HL-60 (cell line): ENCODE measurements at regions not wholly inside any gene's neighbourhood (a gene's known extent, or its start where the extent isn't known, plus 50 kb on each side); places are given as distances from the start of the nearest gene placed in this dataset.

Experiments used
- CTCF ChIP-seq: IDR thresholded peaks from one replicate; pipeline ENCODE4 v1.5.1; 2011; ENCODE audit warnings: low read length, control low read depth, inconsistent platforms; ENCODE audit not compliant: insufficient read depth
- GABPA ChIP-seq: IDR thresholded peaks from 2 replicates; pipeline ENCODE4 v1.6.1; 2012; ENCODE audit warnings: low read depth
- POLR2AphosphoS5 ChIP-seq: IDR thresholded peaks from 2 replicates; pipeline ENCODE4 v1.6.1; 2012; ENCODE audit warnings: low read depth
- REST ChIP-seq: IDR thresholded peaks from 2 replicates; pipeline ENCODE4 v1.6.1; 2012; ENCODE audit warnings: low read depth; ENCODE audit not compliant: insufficient replicate concordance

GRCh38 chr4:10180927-10181744 is 64.5 kb upstream of the WDR1 start:
- no peak for TF ChIP-seq CTCF
- peak; percentile 35; the same call in 1 of the 2 replicates for TF ChIP-seq GABPA
- TF ChIP-seq REST = no peak
- TF ChIP-seq POLR2AphosphoS5 = peak; percentile 56; the same call in 1 of the 2 replicates
